ENCODE measurements at regions not wholly inside any gene's neighbourhood (a gene's known extent, or its start where the extent isn't known, plus 50 kb on each side); places are given as distances from the start of the nearest gene placed in this dataset.
"Not testable (repeated sequence)": the region's sequence is repeated elsewhere in the genome, so short reads cannot be mapped to it uniquely, and the experiment has no call there.

GRCh38 chr4:11857881-11858280 lies 429.2 kb upstream of the HS3ST1 start:
- ATAC-seq = no peak

GRCh38 chr4:11847167-11847566 lies 418.5 kb upstream of the HS3ST1 start:
- Mint-ChIP-seq H3K36me3 (no peaks in the 10 kb centered on the region), H3K27ac (no peak overlapping the region), H3K4me1 (ENCODE audit: low read depth in 2 of 2) (no peaks in the 10 kb centered on the region), H3K9me3 (peaks cover 4% of the 10 kb centered on the region), H3K27me3 (no peaks in the 10 kb centered on the region), H3K4me3 (no peak overlapping the region)
- DNase-seq (ENCODE audit: low spot score) = no peak
- ATAC-seq = no peak

More at GRCh38 chr4:11857881-11858280, 429.2 kb upstream of the HS3ST1 start:
- Mint-ChIP-seq H3K9me3 (peaks cover 7% of the 10 kb centered on the region), H3K36me3 (peaks cover 9% of the 10 kb centered on the region), H3K27ac (no peak overlapping the region), H3K27me3 (no peaks in the 10 kb centered on the region), H3K4me1 (ENCODE audit: low read depth in 2 of 2) (no peaks in the 10 kb centered on the region), H3K4me3 (no peak overlapping the region)
- no peak for DNase-seq (ENCODE audit: low spot score)

- DNase-seq (ENCODE audit: low spot score) (no peak), ATAC-seq (no peak)
- H3K36me3 Mint-ChIP-seq = no peaks in the 10 kb centered on the region
- no peaks in the 10 kb centered on the region for H3K27me3 Mint-ChIP-seq
- H3K4me3 Mint-ChIP-seq = no peak overlapping the region
- no peak overlapping the region for H3K27ac Mint-ChIP-seq
- H3K9me3 Mint-ChIP-seq = peaks cover 8% of the 10 kb centered on the region
- H3K4me1 Mint-ChIP-seq (ENCODE audit: low read depth in 2 of 2) = no peaks in the 10 kb centered on the region
These were observed 415.2 kb upstream of the HS3ST1 start for GRCh38 chr4:11843927-11844326.

- H3K4me3 Mint-ChIP-seq = no peak overlapping the region
- ATAC-seq = no peak
- H3K36me3 Mint-ChIP-seq = no peaks in the 10 kb centered on the region
- no peaks in the 10 kb centered on the region for H3K4me1 Mint-ChIP-seq (ENCODE audit: low read depth in 2 of 2)
- no peaks in the 10 kb centered on the region for H3K27me3 Mint-ChIP-seq
- DNase-seq (ENCODE audit: low spot score) = no peak
- no peak overlapping the region for H3K27ac Mint-ChIP-seq
- peaks cover 8% of the 10 kb centered on the region for H3K9me3 Mint-ChIP-seq
These were observed 414.6 kb upstream of the HS3ST1 start for GRCh38 chr4:11843340-11843739.

GRCh38 chr4:11842620-11843263 lies 414.0 kb upstream of the HS3ST1 start:
- DNase-seq (ENCODE audit: low spot score) = no peak
- no peak overlapping the region for H3K4me3 Mint-ChIP-seq
- no peak overlapping the region for H3K27ac Mint-ChIP-seq
- no peaks in the 10 kb centered on the region for H3K27me3 Mint-ChIP-seq
- H3K36me3 Mint-ChIP-seq = no peaks in the 10 kb centered on the region
- H3K9me3 Mint-ChIP-seq = peaks cover 12% of the 10 kb centered on the region
- no peak for ATAC-seq
- no peaks in the 10 kb centered on the region for H3K4me1 Mint-ChIP-seq (ENCODE audit: low read depth in 2 of 2)

- Mint-ChIP-seq H3K9me3 (peaks cover 12% of the 10 kb centered on the region), H3K27me3 (no peaks in the 10 kb centered on the region), H3K4me1 (ENCODE audit: low read depth in 2 of 2) (no peaks in the 10 kb centered on the region), H3K27ac (no peak overlapping the region), H3K4me3 (no peak overlapping the region), H3K36me3 (no peaks in the 10 kb centered on the region)
- ATAC-seq = no peak
- no peak for DNase-seq (ENCODE audit: low spot score)
These were observed 411.2 kb upstream of the HS3ST1 start for GRCh38 chr4:11839889-11840288.

GRCh38 chr4:11831739-11832138 lies 403.0 kb upstream of the HS3ST1 start:
- ATAC-seq = no peak
- Mint-ChIP-seq H3K27me3 (no peaks in the 10 kb centered on the region), H3K4me1 (ENCODE audit: low read depth in 2 of 2) (no peaks in the 10 kb centered on the region), H3K27ac (no peak overlapping the region), H3K36me3 (no peaks in the 10 kb centered on the region), H3K9me3 (peaks cover 11% of the 10 kb centered on the region), H3K4me3 (no peak overlapping the region)
- DNase-seq (ENCODE audit: low spot score) = no peak

GRCh38 chr4:11824566-11824965 lies 395.9 kb upstream of the HS3ST1 start:
- no peak for ATAC-seq
- Mint-ChIP-seq H3K4me1 (ENCODE audit: low read depth in 2 of 2) (no peaks in the 10 kb centered on the region), H3K27me3 (no peaks in the 10 kb centered on the region), H3K9me3 (peaks cover 17% of the 10 kb centered on the region), H3K4me3 (no peak overlapping the region), H3K36me3 (no peaks in the 10 kb centered on the region), H3K27ac (no peak overlapping the region)
- DNase-seq (ENCODE audit: low spot score) = no peak

GRCh38 chr4:11821772-11822430 lies 393.2 kb upstream of the HS3ST1 start:
- no peaks in the 10 kb centered on the region for H3K4me1 Mint-ChIP-seq (ENCODE audit: low read depth in 2 of 2)
- no peaks in the 10 kb centered on the region for H3K36me3 Mint-ChIP-seq
- peaks cover 13% of the 10 kb centered on the region for H3K9me3 Mint-ChIP-seq
- ATAC-seq (no peak), DNase-seq (ENCODE audit: low spot score) (no peak)
- H3K4me3 Mint-ChIP-seq = no peak overlapping the region
- H3K27me3 Mint-ChIP-seq = no peaks in the 10 kb centered on the region
- H3K27ac Mint-ChIP-seq = no peak overlapping the region

GRCh38 chr4:11817088-11817487 lies 388.4 kb upstream of the HS3ST1 start:
- no peak for ATAC-seq
- H3K27me3 Mint-ChIP-seq = no peaks in the 10 kb centered on the region

GRCh38 chr4:11814758-11815157 lies 386.1 kb upstream of the HS3ST1 start:
- Mint-ChIP-seq H3K9me3 (peaks cover 3% of the 10 kb centered on the region), H3K27ac (no peak overlapping the region), H3K27me3 (no peaks in the 10 kb centered on the region), H3K4me1 (ENCODE audit: low read depth in 2 of 2) (no peaks in the 10 kb centered on the region), H3K36me3 (no peaks in the 10 kb centered on the region), H3K4me3 (no peak overlapping the region)
- DNase-seq (ENCODE audit: low spot score) (no peak), ATAC-seq (no peak)

More at GRCh38 chr4:11817088-11817487, 388.4 kb upstream of the HS3ST1 start:
- no peak overlapping the region for H3K4me3 Mint-ChIP-seq
- DNase-seq (ENCODE audit: low spot score) = no peak
- no peaks in the 10 kb centered on the region for H3K4me1 Mint-ChIP-seq (ENCODE audit: low read depth in 2 of 2)
- H3K9me3 Mint-ChIP-seq = peaks cover 6% of the 10 kb centered on the region
- H3K36me3 Mint-ChIP-seq = no peaks in the 10 kb centered on the region
- no peak overlapping the region for H3K27ac Mint-ChIP-seq

GRCh38 chr4:11813951-11814446 lies 385.3 kb upstream of the HS3ST1 start:
- H3K4me1 Mint-ChIP-seq (ENCODE audit: low read depth in 2 of 2) = no peaks in the 10 kb centered on the region
- H3K27me3 Mint-ChIP-seq = no peaks in the 10 kb centered on the region
- H3K9me3 Mint-ChIP-seq = peaks cover 3% of the 10 kb centered on the region
- H3K27ac Mint-ChIP-seq = no peak overlapping the region
- H3K4me3 Mint-ChIP-seq = no peak overlapping the region
- H3K36me3 Mint-ChIP-seq = no peaks in the 10 kb centered on the region
- no peak for ATAC-seq
- no peak for DNase-seq (ENCODE audit: low spot score)

- not testable (repeated sequence) for H3K27me3 Mint-ChIP-seq; ATAC-seq; DNase-seq (ENCODE audit: low spot score)
These were observed 382.8 kb upstream of the HS3ST1 start for GRCh38 chr4:11811521-11811920.

GRCh38 chr4:11805842-11806241 lies 377.1 kb upstream of the HS3ST1 start:
- no peaks in the 10 kb centered on the region for H3K9me3 Mint-ChIP-seq
- no peak for ATAC-seq
- H3K36me3 Mint-ChIP-seq = no peaks in the 10 kb centered on the region
- H3K27ac Mint-ChIP-seq = no peak overlapping the region
- no peak overlapping the region for H3K4me3 Mint-ChIP-seq
- no peak for DNase-seq (ENCODE audit: low spot score)
- H3K27me3 Mint-ChIP-seq = no peaks in the 10 kb centered on the region
- H3K4me1 Mint-ChIP-seq (ENCODE audit: low read depth in 2 of 2) = no peaks in the 10 kb centered on the region

More at GRCh38 chr4:11811521-11811920, 382.8 kb upstream of the HS3ST1 start:
- not testable (repeated sequence) for H3K4me1 Mint-ChIP-seq (ENCODE audit: low read depth in 2 of 2); H3K27ac Mint-ChIP-seq; H3K4me3 Mint-ChIP-seq; H3K36me3 Mint-ChIP-seq; H3K9me3 Mint-ChIP-seq
